ENCODE measurements at regions not wholly inside any gene's neighbourhood (a gene's known extent, or its start where the extent isn't known, plus 50 kb on each side); places are given as distances from the start of the nearest gene placed in this dataset.

GRCh38 chr6:92763680-92764079, 655.7 kb downstream of the EPHA7 start:
- no peaks in the 10 kb centered on the region for H3K9me3 ChIP-seq
- no peak overlapping the region for H3K4me3 ChIP-seq
- no peak for DNase-seq
- 37 to 51% methylated on average over 3 of the region's 3 CpGs for WGBS, 2 donors
- no peak for ATAC-seq
- no peaks in the 10 kb centered on the region for H3K36me3 ChIP-seq (replicated peaks in 1 of 2; ENCODE audit: insufficient read depth in 1 of 2, low read depth in 2 of 2)
- H3K4me1 ChIP-seq, result no peaks in the 10 kb centered on the region
- intact Hi-C loops (cut with DNase I), result no loop called here
- no peak overlapping the region for H3K27ac ChIP-seq
- H3K27me3 ChIP-seq, result no peaks in the 10 kb centered on the region
- TF ChIP-seq CTCF (IDR thresholded peaks at IDR 0.05) (no peak), POLR2A (IDR thresholded peaks at IDR 0.05) (no peak)

GRCh38 chr6:92763274-92763584, 656.1 kb downstream of the EPHA7 start:
- no peak for DNase-seq
- intact Hi-C loops (cut with DNase I), result no loop called here
- H3K9me3 ChIP-seq, result no peaks in the 10 kb centered on the region
- H3K27ac ChIP-seq, result no peak overlapping the region
- H3K36me3 ChIP-seq (replicated peaks in 1 of 2; ENCODE audit: insufficient read depth in 1 of 2, low read depth in 2 of 2), result no peaks in the 10 kb centered on the region
- no peaks in the 10 kb centered on the region for H3K27me3 ChIP-seq
- 49 to 58% methylated on average over 2 of the region's 2 CpGs for WGBS, 2 donors
- TF ChIP-seq POLR2A (IDR thresholded peaks at IDR 0.05) (no peak), CTCF (IDR thresholded peaks at IDR 0.05) (no peak)
- H3K4me3 ChIP-seq, result no peak overlapping the region
- no peak for ATAC-seq
- H3K4me1 ChIP-seq, result no peaks in the 10 kb centered on the region

- intact Hi-C loops (cut with DNase I), result no loop called here
- H3K27me3 ChIP-seq, result no peaks in the 10 kb centered on the region
- TF ChIP-seq CTCF (IDR thresholded peaks at IDR 0.05), result no peak
- no peak for TF ChIP-seq POLR2A (IDR thresholded peaks at IDR 0.05)
- H3K4me1 ChIP-seq, result no peaks in the 10 kb centered on the region
- no peak overlapping the region for H3K27ac ChIP-seq
- H3K9me3 ChIP-seq, result no peaks in the 10 kb centered on the region
- no peak for DNase-seq
- H3K36me3 ChIP-seq (replicated peaks in 1 of 2; ENCODE audit: insufficient read depth in 1 of 2, low read depth in 2 of 2), result no peaks in the 10 kb centered on the region
- 58 to 72% methylated on average over 3 of the region's 3 CpGs for WGBS, 2 donors
- ATAC-seq, result no peak
- no peak overlapping the region for H3K4me3 ChIP-seq
These were observed 656.7 kb downstream of the EPHA7 start for GRCh38 chr6:92762443-92763273.

- WGBS, 2 donors, result 38 to 40% methylated on average over 3 of the region's 3 CpGs
- no peak for ATAC-seq
- TF ChIP-seq POLR2A (IDR thresholded peaks at IDR 0.05) (no peak), CTCF (IDR thresholded peaks at IDR 0.05) (no peak)
- Histone ChIP-seq H3K27me3 (no peaks in the 10 kb centered on the region), H3K4me1 (no peaks in the 10 kb centered on the region), H3K4me3 (no peak overlapping the region), H3K36me3 (replicated peaks in 1 of 2; ENCODE audit: insufficient read depth in 1 of 2, low read depth in 2 of 2) (no peaks in the 10 kb centered on the region), H3K9me3 (no peaks in the 10 kb centered on the region), H3K27ac (no peak overlapping the region)
- intact Hi-C loops (cut with DNase I), result no loop called here
- DNase-seq, result no peak
These were observed 660.2 kb downstream of the EPHA7 start for GRCh38 chr6:92759178-92759577.

- WGBS, 2 donors, result 51 to 58% methylated on average over 4 of the region's 4 CpGs
- H3K9me3 ChIP-seq, result no peaks in the 10 kb centered on the region
- H3K27me3 ChIP-seq, result no peaks in the 10 kb centered on the region
- ATAC-seq (no peak), DNase-seq (no peak)
- intact Hi-C loops (cut with DNase I), result no loop called here
- no peak overlapping the region for H3K4me3 ChIP-seq
- TF ChIP-seq POLR2A (IDR thresholded peaks at IDR 0.05), result no peak
- TF ChIP-seq CTCF (IDR thresholded peaks at IDR 0.05), result no peak
- H3K36me3 ChIP-seq (replicated peaks in 1 of 2; ENCODE audit: insufficient read depth in 1 of 2, low read depth in 2 of 2), result no peaks in the 10 kb centered on the region
- no peak overlapping the region for H3K27ac ChIP-seq
- H3K4me1 ChIP-seq, result no peaks in the 10 kb centered on the region
These were observed 661.4 kb downstream of the EPHA7 start for GRCh38 chr6:92757925-92758324.

Measured in body of pancreas (tissue), 4 donors.